H1 (cell line): ENCODE measurements at regions not wholly inside any gene's neighbourhood (a gene's known extent, or its start where the extent isn't known, plus 50 kb on each side); places are given as distances from the start of the nearest gene placed in this dataset.

ENCODE experiments used
- CTCF ChIA-PET: fragments of 300-600 bp; sonication (Branson Sonifier 250); formaldehyde crosslinking; loops from one replicate; lab custom pipeline; 2021; ENCODE audit not compliant: partially characterized antibody; lab: Charles Lee
- POLR2A ChIA-PET: fragments of 300-600 bp; sonication (Branson Sonifier 250); formaldehyde crosslinking; loops from one replicate; lab custom pipeline; 2021; ENCODE audit warnings: inconsistent platforms; ENCODE audit not compliant: partially characterized antibody; lab: Charles Lee
- DNase-seq, 2 experiments: peaks; one replicate each; pipeline versions ENCODE4 v3.0.0 to v3.0.0-alpha.2; 2010 to 2022; ENCODE audit warnings: low spot score in 2 of 2, low read depth in 1 of 2, mixed read lengths in 1 of 2
- FAIRE-seq: peaks from 2 replicates; lab custom pipeline; 2011; peaks lifted over from hg19 to GRCh38; lab: Jason Lieb, UNC
- H2AFZ ChIP-seq: 2 replicates; pipeline ENCODE4 v1.8.1; 2012; ENCODE audit warnings: low read length, inconsistent platforms
- H2AK5ac ChIP-seq: 2 replicates; pipeline ENCODE4 v1.6.1; 2013; ENCODE audit warnings: low read depth, low read length
- H2BK120ac ChIP-seq: replicated peaks from 2 replicates; pipeline ENCODE3; 2013; ENCODE audit warnings: low read depth, low read length, inconsistent platforms
- H2BK12ac ChIP-seq: 2 replicates; pipeline ENCODE4 v1.6.1; 2013; ENCODE audit warnings: low read depth, low read length
- H2BK15ac ChIP-seq: 2 replicates; pipeline ENCODE4 v1.6.1; 2013; ENCODE audit warnings: low read length
- H2BK20ac ChIP-seq: 2 replicates; pipeline ENCODE4 v1.6.1; 2013; ENCODE audit warnings: low read length
- H2BK5ac ChIP-seq: 2 replicates; pipeline ENCODE4 v1.6.1; 2013; ENCODE audit warnings: low read depth, low read length
- H3K14ac ChIP-seq: 2 replicates; pipeline ENCODE4 v1.6.1; 2013; ENCODE audit warnings: inconsistent platforms; ENCODE audit not compliant: insufficient read length
- H3K18ac ChIP-seq: 2 replicates; pipeline ENCODE4 v1.6.1; 2013; ENCODE audit warnings: low read length; ENCODE audit errors: extremely low read depth
- H3K23ac ChIP-seq: 2 replicates; pipeline ENCODE4 v1.6.1; 2013; ENCODE audit warnings: inconsistent platforms; ENCODE audit not compliant: insufficient read length
- H3K23me2 ChIP-seq: 2 replicates; pipeline ENCODE4 v1.6.1; 2013; ENCODE audit warnings: low read depth, low read length
- H3K27ac ChIP-seq: 2 replicates; pipeline ENCODE4 v1.6.1; 2011; ENCODE audit warnings: low read depth, low read length, inconsistent platforms
- H3K27me3 ChIP-seq, 4 experiments: replicated peaks in 1 of 4; 1 replicate in 1 of 4; 2 replicates in 3 of 4; pipeline versions ENCODE4 v1.6.1 to v1.8.1; 2011 to 2013; ENCODE audit warnings: low read length in 3 of 4, mild to moderate bottlenecking in 3 of 4, inconsistent platforms in 2 of 4, mixed read lengths in 2 of 4, moderate library complexity in 1 of 4; ENCODE audit not compliant: control insufficient read depth in 3 of 4, insufficient read depth in 3 of 4; ENCODE audit errors: extremely low read depth in 1 of 4
- H3K36me3 ChIP-seq, 4 experiments: 2 replicates each; pipeline versions ENCODE4 v1.6.1 to v1.8.1; 2011 to 2013; ENCODE audit warnings: mild to moderate bottlenecking in 4 of 4, low read length in 3 of 4, moderate library complexity in 2 of 4, control low read depth in 1 of 4, inconsistent platforms in 1 of 4; ENCODE audit not compliant: insufficient read depth in 4 of 4, control insufficient read depth in 2 of 4
- H3K4ac ChIP-seq: replicated peaks from 2 replicates; pipeline ENCODE3; 2013; ENCODE audit warnings: low read length, low read depth, mixed read lengths, inconsistent platforms; ENCODE audit not compliant: insufficient read length
- H3K4me1 ChIP-seq, 4 experiments: replicated peaks in 1 of 4; 1 replicate in 1 of 4; 2 replicates in 3 of 4; pipeline versions ENCODE4 v1.6.1 to v1.8.1; 2011 to 2013; ENCODE audit warnings: low read length in 3 of 4, inconsistent platforms in 2 of 4, mixed read lengths in 1 of 4; ENCODE audit not compliant: insufficient read depth in 4 of 4, control insufficient read depth in 3 of 4
- H3K4me2 ChIP-seq, 2 experiments: 2 replicates each; pipeline versions ENCODE4 v1.6.1 to v1.8.1; 2011 to 2013; ENCODE audit warnings: low read depth in 2 of 2, low read length in 2 of 2, control low read depth in 1 of 2, inconsistent platforms in 1 of 2, mild to moderate bottlenecking in 1 of 2; ENCODE audit not compliant: insufficient read depth in 1 of 2
- H3K4me3 ChIP-seq, 4 experiments: fragments of 200-600, 300-600 bp in 1 of 4; sonication (generic), shearing (Covaris generic), sonication (Bioruptor Twin) in 1 of 4; 2 replicates each; pipeline versions ENCODE4 v1.5.1 to v1.8.1; 2011 to 2016; ENCODE audit warnings: low read length in 4 of 4, low read depth in 3 of 4, control low read depth in 2 of 4, inconsistent platforms in 2 of 4, mild to moderate bottlenecking in 2 of 4, mixed read lengths in 1 of 4, moderate library complexity in 1 of 4; ENCODE audit not compliant: insufficient read depth in 2 of 4; ENCODE audit errors: extremely low read depth in 1 of 4
- H3K56ac ChIP-seq: replicated peaks from 2 replicates; pipeline ENCODE3; 2013; ENCODE audit warnings: low read depth, mild to moderate bottlenecking, mixed read lengths, low read length, inconsistent platforms; ENCODE audit not compliant: insufficient read length
- H3K79me1 ChIP-seq: 2 replicates; pipeline ENCODE4 v1.6.1; 2013; ENCODE audit warnings: low read depth, low read length, control low read depth
- H3K79me2 ChIP-seq, 2 experiments: 2 replicates each; pipeline versions ENCODE4 v1.6.1 to v1.8.1; 2012 to 2013; ENCODE audit warnings: low read length in 2 of 2, mild to moderate bottlenecking in 2 of 2, inconsistent platforms in 1 of 2; ENCODE audit not compliant: insufficient read depth in 2 of 2, control insufficient read depth in 1 of 2
- H3K9ac ChIP-seq, 4 experiments: replicated peaks in 1 of 4; 1 replicate in 1 of 4; 2 replicates in 3 of 4; pipeline versions ENCODE4 v1.6.1 to v1.8.1; 2011 to 2013; ENCODE audit warnings: low read depth in 3 of 4, low read length in 3 of 4, control low read depth in 2 of 4, mild to moderate bottlenecking in 2 of 4, moderate library complexity in 2 of 4, inconsistent platforms in 1 of 4; ENCODE audit errors: extremely low read depth in 1 of 4
- H3K9me3 ChIP-seq, 2 experiments: 2 replicates each; pipeline versions ENCODE4 v1.6.1 to v1.8.1; 2012 to 2013; ENCODE audit warnings: mild to moderate bottlenecking in 2 of 2, moderate library complexity in 2 of 2, control low read depth in 1 of 2, inconsistent platforms in 1 of 2, low read depth in 1 of 2, low read length in 1 of 2, mixed read lengths in 1 of 2; ENCODE audit not compliant: insufficient read depth in 2 of 2
- H4K20me1 ChIP-seq, 2 experiments: replicated peaks in 1 of 2; 2 replicates each; pipeline versions ENCODE3 to v1.8.1; 2011 to 2013; ENCODE audit warnings: inconsistent platforms in 2 of 2, low read length in 2 of 2, mild to moderate bottlenecking in 1 of 2; ENCODE audit not compliant: insufficient read depth in 2 of 2, control insufficient read depth in 1 of 2
- H4K5ac ChIP-seq: 2 replicates; pipeline ENCODE4 v1.6.1; 2013; ENCODE audit warnings: low read length, low read depth, mixed read lengths, inconsistent platforms; ENCODE audit not compliant: insufficient read length
- H4K8ac ChIP-seq: 2 replicates; pipeline ENCODE4 v1.8.0; 2013; ENCODE audit warnings: mild to moderate bottlenecking, moderate library complexity, low read length, inconsistent platforms; ENCODE audit not compliant: insufficient read depth; ENCODE audit errors: extremely low read depth
- H4K91ac ChIP-seq: replicated peaks from 2 replicates; pipeline ENCODE3; 2013; ENCODE audit warnings: low read length, mixed read lengths, inconsistent platforms; ENCODE audit not compliant: insufficient read length
- ATF3 ChIP-seq: IDR thresholded peaks from 2 replicates; pipeline ENCODE4 v1.6.1; 2011; ENCODE audit warnings: low read depth, mild to moderate bottlenecking, low read length; ENCODE audit not compliant: insufficient read depth
- CEBPB ChIP-seq: IDR thresholded peaks from 2 replicates; pipeline ENCODE4 v1.6.1; 2012; ENCODE audit warnings: low read depth, low read length
- CREB1 ChIP-seq: IDR thresholded peaks from 2 replicates; pipeline ENCODE4 v1.6.1; 2012; ENCODE audit warnings: inconsistent platforms
- GABPA ChIP-seq: IDR thresholded peaks from 2 replicates; pipeline ENCODE4 v1.6.1; 2011; ENCODE audit warnings: mild to moderate bottlenecking, low read length, moderate library complexity, borderline replicate concordance; ENCODE audit not compliant: insufficient read depth
- HDAC2 ChIP-seq, 2 experiments: fragments of 300-600 bp in 1 of 2; sonication (generic) in 1 of 2; IDR thresholded peaks; 2 replicates each; pipeline ENCODE4 v1.6.1; 2011 to 2012; ENCODE audit warnings: low read depth in 2 of 2, low read length in 2 of 2, mild to moderate bottlenecking in 2 of 2, moderate library complexity in 2 of 2, borderline replicate concordance in 1 of 2, inconsistent platforms in 1 of 2
- KDM4A ChIP-seq: IDR thresholded peaks from one replicate; pipeline ENCODE4 v1.7.1; 2012; ENCODE audit warnings: low read depth, mild to moderate bottlenecking, moderate library complexity, low read length, inconsistent platforms; ENCODE audit not compliant: severe bottlenecking
- SRF ChIP-seq: IDR thresholded peaks from 2 replicates; pipeline ENCODE4 v1.6.1; 2011; ENCODE audit warnings: mild to moderate bottlenecking, low read depth, low read length, moderate library complexity
- TEAD4 ChIP-seq: IDR thresholded peaks from 2 replicates; pipeline ENCODE4 v1.6.1; 2012; ENCODE audit warnings: low read depth, low read length, inconsistent platforms, mixed read lengths
- USF2 ChIP-seq: IDR thresholded peaks from 2 replicates; pipeline ENCODE4 v1.6.1; 2011; ENCODE audit warnings: low read length, improper control_type of control experiment
- YY1 ChIP-seq: IDR thresholded peaks from 2 replicates; pipeline ENCODE4 v1.6.1; 2011; ENCODE audit warnings: low read depth, mild to moderate bottlenecking, low read length
- WGBS, 2 experiments: shearing (Covaris generic) in 1 of 2; methylation state at CpG; one replicate each; pipeline versions ENCODE4 v1.1.6 to v1.1.7; 2013 to 2015; ENCODE audit warnings: low lambda C conversion rate in 2 of 2, mixed read lengths in 2 of 2, inconsistent platforms in 1 of 2, low coverage in 1 of 2, missing lambda C conversion rate in 1 of 2; ENCODE audit not compliant: insufficient replicate concordance in 2 of 2, insufficient coverage in 1 of 2, insufficient read length in 1 of 2; ENCODE audit errors: extremely low coverage in 1 of 2, missing lambda C conversion rate in 1 of 2; 5-methylcytosine and 5-hydroxymethylcytosine counted together

- Histone ChIP-seq H3K4me2 (no peak overlapping the region), H3K36me3 (no peaks in the 10 kb centered on the region), H3K18ac (no peak overlapping the region), H3K23ac (no peak overlapping the region), H3K23me2 (no peaks in the 10 kb centered on the region), H3K4me1 (no peaks in the 10 kb centered on the region), H3K79me2 (no peaks in the 10 kb centered on the region), H2BK5ac (no peak overlapping the region), H4K5ac (no peak overlapping the region), H2AK5ac (no peak overlapping the region), H3K27me3 (no peaks in the 10 kb centered on the region), H2BK12ac (no peak overlapping the region), H3K79me1 (no peaks in the 10 kb centered on the region), H3K14ac (no peak overlapping the region), H4K20me1 (no peaks in the 10 kb centered on the region), H3K9me3 (no peaks in the 10 kb centered on the region), H2BK120ac (no peak overlapping the region), H3K4me3 (no peak overlapping the region), H3K56ac (no peak overlapping the region)
- DNase-seq (no peak), FAIRE-seq (no peak)
- POLR2A ChIA-PET, result no interaction called here
- TF ChIP-seq TEAD4 (no peak), USF2 (no peak), KDM4A (no peak), ATF3 (no peak), GABPA (no peak), YY1 (no peak), SRF (no peak), CEBPB (no peak), CREB1 (no peak), HDAC2 (IDR thresholded peaks at IDR 0.05; ENCODE audit: borderline replicate concordance in 1 of 2, low read depth in 2 of 2, low read length in 2 of 2) (no peak)
- TF ChIP-seq, all 59 proteins: peak for 0
- Histone ChIP-seq H3K9ac (no peak overlapping the region), H3K27ac (no peak overlapping the region), H4K8ac (no peak overlapping the region), H2BK15ac (no peak overlapping the region), H3K4ac (no peak overlapping the region), H2AFZ (no peak overlapping the region), H4K91ac (no peak overlapping the region), H2BK20ac (no peak overlapping the region)
- CTCF ChIA-PET, result interaction anchor here (1.3 kb wide), 1 partner anchor 66 kb away, joined by 3 read pairs; no protein-coding TSS in a partner anchor
- WGBS, 2 experiments, result 91% methylated on average over 5 of the region's 6 CpGs; no CpG with 5 or more reads in 1 of the 2 experiments
Measured at GRCh38 chr10:44801383-44802327, 109.5 kb upstream of the TMEM72 start.
